ENCODE measurements at regions not wholly inside any gene's neighbourhood (a gene's known extent, or its start where the extent isn't known, plus 50 kb on each side); places are given as distances from the start of the nearest gene placed in this dataset.

GRCh38 chr1:4005431-4005830 is 105.4 kb upstream of the C1orf174 start:
- DNase-seq, result no peak
- in situ Hi-C loops (cut with HindIII; ENCODE audit: low pct_ligation_motif_present, low pct_unique_long_range_greater_than_20kb, low sequenced_read_pairs), result no loop called here

GRCh38 chr1:4006676-4007374 is 106.8 kb upstream of the C1orf174 start:
- DNase-seq, result no peak
- in situ Hi-C loops (cut with HindIII; ENCODE audit: low pct_ligation_motif_present, low pct_unique_long_range_greater_than_20kb, low sequenced_read_pairs), result no loop called here

GRCh38 chr1:4010284-4010683 is 110.2 kb upstream of the C1orf174 start:
- in situ Hi-C loops (cut with HindIII; ENCODE audit: low pct_ligation_motif_present, low pct_unique_long_range_greater_than_20kb, low sequenced_read_pairs), result no loop called here
- DNase-seq, result no peak

- in situ Hi-C loops (cut with HindIII; ENCODE audit: low pct_ligation_motif_present, low pct_unique_long_range_greater_than_20kb, low sequenced_read_pairs), result no loop called here
- DNase-seq, result no peak
These were observed 110.9 kb upstream of the C1orf174 start for GRCh38 chr1:4010814-4011605.

- in situ Hi-C loops (cut with HindIII; ENCODE audit: low pct_ligation_motif_present, low pct_unique_long_range_greater_than_20kb, low sequenced_read_pairs), result no loop called here
- DNase-seq, result no peak
These were observed 116.5 kb upstream of the C1orf174 start for GRCh38 chr1:4016351-4017130.

- no peak for DNase-seq
- in situ Hi-C loops (cut with HindIII; ENCODE audit: low pct_ligation_motif_present, low pct_unique_long_range_greater_than_20kb, low sequenced_read_pairs), result no loop called here
These were observed 117.7 kb upstream of the C1orf174 start for GRCh38 chr1:4017636-4018365.

- in situ Hi-C loops (cut with HindIII; ENCODE audit: low pct_ligation_motif_present, low pct_unique_long_range_greater_than_20kb, low sequenced_read_pairs), result no loop called here
- DNase-seq, result no peak
These were observed 118.5 kb upstream of the C1orf174 start for GRCh38 chr1:4018466-4019146.

GRCh38 chr1:4019147-4019521 is 119.1 kb upstream of the C1orf174 start:
- in situ Hi-C loops (cut with HindIII; ENCODE audit: low pct_ligation_motif_present, low pct_unique_long_range_greater_than_20kb, low sequenced_read_pairs), result no loop called here
- no peak for DNase-seq

GRCh38 chr1:4019606-4020331 is 119.7 kb upstream of the C1orf174 start:
- no peak for DNase-seq
- in situ Hi-C loops (cut with HindIII; ENCODE audit: low pct_ligation_motif_present, low pct_unique_long_range_greater_than_20kb, low sequenced_read_pairs), result no loop called here

- in situ Hi-C loops (cut with HindIII; ENCODE audit: low pct_ligation_motif_present, low pct_unique_long_range_greater_than_20kb, low sequenced_read_pairs), result no loop called here
These were observed 120.4 kb upstream of the C1orf174 start for GRCh38 chr1:4020449-4020848.

GRCh38 chr1:4021136-4021973 is 121.3 kb upstream of the C1orf174 start:
- in situ Hi-C loops (cut with HindIII; ENCODE audit: low pct_ligation_motif_present, low pct_unique_long_range_greater_than_20kb, low sequenced_read_pairs), result no loop called here
- DNase-seq, result no peak

More at GRCh38 chr1:4020449-4020848, 120.4 kb upstream of the C1orf174 start:
- DNase-seq, result no peak

GRCh38 chr1:4021974-4022268 is 121.8 kb upstream of the C1orf174 start:
- in situ Hi-C loops (cut with HindIII; ENCODE audit: low pct_ligation_motif_present, low pct_unique_long_range_greater_than_20kb, low sequenced_read_pairs), result no loop called here
- DNase-seq, result no peak

- no peak for DNase-seq
- in situ Hi-C loops (cut with HindIII; ENCODE audit: low pct_ligation_motif_present, low pct_unique_long_range_greater_than_20kb, low sequenced_read_pairs), result no loop called here
These were observed 122.6 kb upstream of the C1orf174 start for GRCh38 chr1:4022715-4023114.

- in situ Hi-C loops (cut with HindIII; ENCODE audit: low pct_ligation_motif_present, low pct_unique_long_range_greater_than_20kb, low sequenced_read_pairs), result no loop called here
- DNase-seq, result no peak
These were observed 123.6 kb upstream of the C1orf174 start for GRCh38 chr1:4023678-4024077.

- DNase-seq, result no peak
- in situ Hi-C loops (cut with HindIII; ENCODE audit: low pct_ligation_motif_present, low pct_unique_long_range_greater_than_20kb, low sequenced_read_pairs), result no loop called here
These were observed 124.7 kb upstream of the C1orf174 start for GRCh38 chr1:4024811-4025210.

- no peak for DNase-seq
- in situ Hi-C loops (cut with HindIII; ENCODE audit: low pct_ligation_motif_present, low pct_unique_long_range_greater_than_20kb, low sequenced_read_pairs), result no loop called here
These were observed 125.7 kb upstream of the C1orf174 start for GRCh38 chr1:4025752-4026151.

- DNase-seq, result no peak
- in situ Hi-C loops (cut with HindIII; ENCODE audit: low pct_ligation_motif_present, low pct_unique_long_range_greater_than_20kb, low sequenced_read_pairs), result no loop called here
These were observed 126.9 kb upstream of the C1orf174 start for GRCh38 chr1:4027008-4027407.
